ENCODE measurements at regions not wholly inside any gene's neighbourhood (a gene's known extent, or its start where the extent isn't known, plus 50 kb on each side); places are given as distances from the start of the nearest gene placed in this dataset.

GRCh38 chr4:113827285-113827684, 65.7 kb upstream of the CAMK2D start:
- H2AFZ ChIP-seq (ENCODE audit: low read depth, low read length), result no peak overlapping the region
- H4K20me1 ChIP-seq (ENCODE audit: insufficient read depth, low read length), result no peaks in the 10 kb centered on the region; the same call in 1 of the 2 replicates
- H3K36me3 ChIP-seq (replicated peaks; ENCODE audit: low read depth, low read length), result no peaks in the 10 kb centered on the region

GRCh38 chr4:113826421-113826820, 64.9 kb upstream of the CAMK2D start:
- Histone ChIP-seq H3K9ac (ENCODE audit: low read length) (no peak overlapping the region), H3K9me3 (ENCODE audit: insufficient read depth, low read length) (no peaks in the 10 kb centered on the region), H3K79me2 (ENCODE audit: low read length) (no peaks in the 10 kb centered on the region), H3K27me3 (ENCODE audit: low read depth, low read length) (peaks cover 55% of the 10 kb centered on the region), H3K36me3 (replicated peaks; ENCODE audit: low read depth, low read length) (no peaks in the 10 kb centered on the region), H3K4me1 (ENCODE audit: low read length) (peaks cover 47% of the 10 kb centered on the region), H2AFZ (ENCODE audit: low read depth, low read length) (no peak overlapping the region), H3K4me2 (ENCODE audit: low read length) (no peak overlapping the region), H3K27ac (ENCODE audit: low read length) (no peak overlapping the region), H3K4me3 (ENCODE audit: low read length) (no peak overlapping the region), H4K20me1 (ENCODE audit: insufficient read depth, low read length) (no peaks in the 10 kb centered on the region; the same call in 1 of the 2 replicates)
- TF ChIP-seq EZH2phosphoT487 (IDR thresholded peaks at IDR 0.05; ENCODE audit: low read depth) (no peak), CTCF (IDR thresholded peaks at IDR 0.05; ENCODE audit: low read depth, low read length) (no peak)

More at GRCh38 chr4:113827285-113827684, 65.7 kb upstream of the CAMK2D start:
- H3K4me1 ChIP-seq (ENCODE audit: low read length), result peaks cover 38% of the 10 kb centered on the region
- no peak overlapping the region for H3K4me3 ChIP-seq (ENCODE audit: low read length)
- no peak for TF ChIP-seq CTCF (IDR thresholded peaks at IDR 0.05; ENCODE audit: low read depth, low read length)
- no peak for TF ChIP-seq EZH2phosphoT487 (IDR thresholded peaks at IDR 0.05; ENCODE audit: low read depth)
- no peaks in the 10 kb centered on the region for H3K79me2 ChIP-seq (ENCODE audit: low read length)
- H3K4me2 ChIP-seq (ENCODE audit: low read length), result no peak overlapping the region
- no peak overlapping the region for H3K27ac ChIP-seq (ENCODE audit: low read length)
- H3K27me3 ChIP-seq (ENCODE audit: low read depth, low read length), result peaks cover 48% of the 10 kb centered on the region
- no peaks in the 10 kb centered on the region for H3K9me3 ChIP-seq (ENCODE audit: insufficient read depth, low read length)
- H3K9ac ChIP-seq (ENCODE audit: low read length), result no peak overlapping the region

GRCh38 chr4:113825272-113825671, 63.7 kb upstream of the CAMK2D start:
- peaks cover 62% of the 10 kb centered on the region for H3K27me3 ChIP-seq (ENCODE audit: low read depth, low read length)
- no peaks in the 10 kb centered on the region; the same call in 1 of the 2 replicates for H4K20me1 ChIP-seq (ENCODE audit: insufficient read depth, low read length)
- no peak for TF ChIP-seq CTCF (IDR thresholded peaks at IDR 0.05; ENCODE audit: low read depth, low read length)
- no peak for TF ChIP-seq EZH2phosphoT487 (IDR thresholded peaks at IDR 0.05; ENCODE audit: low read depth)
- H3K9ac ChIP-seq (ENCODE audit: low read length), result no peak overlapping the region
- H3K4me3 ChIP-seq (ENCODE audit: low read length), result peak overlapping the region; percentile 7; the same call in 1 of the 2 replicates
- H3K4me1 ChIP-seq (ENCODE audit: low read length), result peaks cover 49% of the 10 kb centered on the region
- peak overlapping the region; percentile 76 for H3K4me2 ChIP-seq (ENCODE audit: low read length)
- H3K27ac ChIP-seq (ENCODE audit: low read length), result peak overlapping the region; percentile 10; the same call in 1 of the 2 replicates
- no peaks in the 10 kb centered on the region for H3K79me2 ChIP-seq (ENCODE audit: low read length)
- no peaks in the 10 kb centered on the region for H3K9me3 ChIP-seq (ENCODE audit: insufficient read depth, low read length)
- no peaks in the 10 kb centered on the region for H3K36me3 ChIP-seq (replicated peaks; ENCODE audit: low read depth, low read length)
- H2AFZ ChIP-seq (ENCODE audit: low read depth, low read length), result no peak overlapping the region

- Histone ChIP-seq H3K9ac (ENCODE audit: low read length) (no peak overlapping the region), H3K4me3 (ENCODE audit: low read length) (peak overlapping the region; percentile 7; the same call in 1 of the 2 replicates), H3K79me2 (ENCODE audit: low read length) (no peaks in the 10 kb centered on the region), H3K27ac (ENCODE audit: low read length) (no peak overlapping the region), H3K27me3 (ENCODE audit: low read depth, low read length) (peaks cover 54% of the 10 kb centered on the region), H3K4me2 (ENCODE audit: low read length) (peak overlapping the region; percentile 76), H2AFZ (ENCODE audit: low read depth, low read length) (no peak overlapping the region), H3K9me3 (ENCODE audit: insufficient read depth, low read length) (no peaks in the 10 kb centered on the region), H3K36me3 (replicated peaks; ENCODE audit: low read depth, low read length) (no peaks in the 10 kb centered on the region), H4K20me1 (ENCODE audit: insufficient read depth, low read length) (no peaks in the 10 kb centered on the region; the same call in 1 of the 2 replicates), H3K4me1 (ENCODE audit: low read length) (peaks cover 49% of the 10 kb centered on the region)
- TF ChIP-seq CTCF (IDR thresholded peaks at IDR 0.05; ENCODE audit: low read depth, low read length) (no peak), EZH2phosphoT487 (IDR thresholded peaks at IDR 0.05; ENCODE audit: low read depth) (no peak)
These were observed 62.9 kb upstream of the CAMK2D start for GRCh38 chr4:113824396-113824795.

Data from OCI-LY3 (cell line).